Activated CD8-positive, alpha-beta memory T cell treated with anti-CD3 and anti-CD28 coated beads for 24 hours (primary cell): ENCODE measurements at regions not wholly inside any gene's neighbourhood (a gene's known extent, or its start where the extent isn't known, plus 50 kb on each side); places are given as distances from the start of the nearest gene placed in this dataset.

Experiments used
- DNase-seq: peaks from one replicate; pipeline ENCODE4 v3.0.0-alpha.2; 2020

- DNase-seq: no peak
Measured at GRCh38 chr1:48051466-48052126, 54.4 kb upstream of the TRABD2B start.

- no peak for DNase-seq
Measured at GRCh38 chr1:48049823-48050535, 52.8 kb upstream of the TRABD2B start.

- no peak for DNase-seq
Measured at GRCh38 chr1:48048980-48049379, 51.8 kb upstream of the TRABD2B start.

- DNase-seq: no peak
Measured at GRCh38 chr1:48048064-48048463, 50.9 kb upstream of the TRABD2B start.

- DNase-seq: no peak
Measured at GRCh38 chr1:48047116-48047515, 49.9 kb upstream of the TRABD2B start.
